ENCODE measurements at regions not wholly inside any gene's neighbourhood (a gene's known extent, or its start where the extent isn't known, plus 50 kb on each side); places are given as distances from the start of the nearest gene placed in this dataset.

- no peak for DNase-seq (ENCODE audit: low read depth in 2 of 2)
These were observed 716.7 kb downstream of the DIAPH3 start for GRCh38 chr13:59447031-59447430.

GRCh38 chr13:59447846-59448620 lies 715.7 kb downstream of the DIAPH3 start:
- no peak for DNase-seq (ENCODE audit: low read depth in 2 of 2)

- no peak for DNase-seq (ENCODE audit: low read depth in 2 of 2)
These were observed 714.0 kb downstream of the DIAPH3 start for GRCh38 chr13:59449750-59450149.

- no peak for DNase-seq (ENCODE audit: low read depth in 2 of 2)
These were observed 713.5 kb downstream of the DIAPH3 start for GRCh38 chr13:59450229-59450628.

GRCh38 chr13:59451236-59451635 lies 712.5 kb downstream of the DIAPH3 start:
- no peak for DNase-seq (ENCODE audit: low read depth in 2 of 2)

GRCh38 chr13:59452189-59452890 lies 711.4 kb downstream of the DIAPH3 start:
- no peak for DNase-seq (ENCODE audit: low read depth in 2 of 2)

GRCh38 chr13:59458908-59459579 lies 704.7 kb downstream of the DIAPH3 start:
- no peak for DNase-seq (ENCODE audit: low read depth in 2 of 2)

GRCh38 chr13:59459972-59460371 lies 703.8 kb downstream of the DIAPH3 start:
- no peak for DNase-seq (ENCODE audit: low read depth in 2 of 2)

- no peak for DNase-seq (ENCODE audit: low read depth in 2 of 2)
These were observed 702.3 kb downstream of the DIAPH3 start for GRCh38 chr13:59461411-59461810.

DNA sequence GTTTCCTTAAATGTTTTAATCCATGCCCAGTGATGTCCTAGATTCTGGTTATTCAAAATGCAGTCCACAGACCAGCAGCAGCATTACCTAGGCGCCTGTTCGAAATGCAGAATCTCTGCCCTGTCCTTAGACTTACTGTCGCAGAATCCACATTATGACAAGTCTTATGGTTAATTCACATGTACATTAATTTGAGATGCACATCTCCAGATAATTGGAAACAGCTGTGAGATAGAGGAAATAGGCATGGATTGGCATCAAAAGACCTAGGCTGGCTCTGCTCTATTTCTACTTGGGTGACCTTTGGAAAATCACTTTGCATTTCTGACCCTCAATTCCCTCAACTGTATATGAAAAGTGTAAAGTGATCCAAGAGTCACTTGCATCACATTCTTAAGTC lies 700.7 kb downstream of the DIAPH3 start:
- DNase-seq (ENCODE audit: low read depth in 2 of 2): no peak

DNA sequence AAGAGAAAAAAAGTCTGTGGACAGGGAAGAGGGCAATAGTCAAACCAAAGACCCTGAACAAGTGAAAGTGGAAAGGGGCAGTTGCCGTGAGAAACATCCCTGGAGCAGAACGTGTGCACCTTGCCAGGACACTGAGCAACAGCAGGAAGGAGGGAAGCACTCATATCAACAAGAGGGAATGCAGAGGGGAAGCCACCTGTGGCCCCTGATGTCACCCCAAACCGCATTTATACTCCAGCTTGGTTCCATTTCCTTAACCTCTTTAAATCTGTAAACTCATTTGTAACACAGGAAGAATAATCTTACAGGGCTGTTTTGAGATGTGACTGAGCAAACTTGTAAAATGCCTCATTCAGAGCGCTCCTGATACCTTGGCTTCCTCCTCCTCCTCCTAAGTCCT lies 698.8 kb downstream of the DIAPH3 start:
- no peak for DNase-seq (ENCODE audit: low read depth in 2 of 2)

GRCh38 chr13:59468396-59468795 lies 695.3 kb downstream of the DIAPH3 start:
- DNase-seq (ENCODE audit: low read depth in 2 of 2): no peak

- DNase-seq (ENCODE audit: low read depth in 2 of 2): no peak
These were observed 692.6 kb downstream of the DIAPH3 start for GRCh38 chr13:59471106-59471505.

DNA sequence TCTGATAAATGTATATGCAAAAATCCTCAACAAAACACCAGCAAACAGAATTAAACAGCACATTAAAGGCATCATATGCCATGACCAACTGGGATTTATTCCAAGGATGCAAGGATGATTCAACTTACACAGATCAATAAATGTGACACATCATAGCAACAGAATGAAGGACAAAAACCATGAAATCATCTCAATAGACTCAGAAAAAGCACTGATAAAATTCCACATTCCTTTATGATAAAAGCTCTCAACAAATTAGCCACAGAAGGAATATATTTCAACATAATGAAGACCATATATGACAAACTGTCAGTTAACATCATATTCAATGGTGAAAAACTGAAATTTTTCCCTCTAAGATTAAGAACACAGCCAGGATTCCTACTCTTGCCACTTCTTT lies 691.6 kb downstream of the DIAPH3 start:
- DNase-seq (ENCODE audit: low read depth in 2 of 2): no peak

DNA sequence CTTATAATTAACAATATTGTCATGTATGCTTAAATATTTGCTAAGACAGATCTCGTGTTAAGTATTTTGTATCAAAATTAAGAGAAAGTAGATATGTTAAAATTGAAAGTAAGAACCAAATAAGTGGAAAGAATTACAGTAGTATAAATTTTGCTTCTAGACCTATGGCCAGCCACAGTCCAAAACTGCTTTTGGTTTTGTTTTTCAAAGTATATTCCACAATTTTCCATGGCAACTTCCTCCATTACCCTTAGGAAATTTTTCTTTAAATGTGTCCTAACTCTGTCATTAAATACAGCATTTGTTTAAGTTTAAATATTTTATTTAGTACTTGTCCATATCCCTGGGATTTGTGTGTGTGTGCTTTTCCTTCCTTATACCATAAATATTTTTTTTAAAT lies 689.0 kb downstream of the DIAPH3 start:
- DNase-seq (ENCODE audit: low read depth in 2 of 2): no peak

- no peak for DNase-seq (ENCODE audit: low read depth in 2 of 2)
These were observed 687.8 kb downstream of the DIAPH3 start for GRCh38 chr13:59475911-59476310.

DNA sequence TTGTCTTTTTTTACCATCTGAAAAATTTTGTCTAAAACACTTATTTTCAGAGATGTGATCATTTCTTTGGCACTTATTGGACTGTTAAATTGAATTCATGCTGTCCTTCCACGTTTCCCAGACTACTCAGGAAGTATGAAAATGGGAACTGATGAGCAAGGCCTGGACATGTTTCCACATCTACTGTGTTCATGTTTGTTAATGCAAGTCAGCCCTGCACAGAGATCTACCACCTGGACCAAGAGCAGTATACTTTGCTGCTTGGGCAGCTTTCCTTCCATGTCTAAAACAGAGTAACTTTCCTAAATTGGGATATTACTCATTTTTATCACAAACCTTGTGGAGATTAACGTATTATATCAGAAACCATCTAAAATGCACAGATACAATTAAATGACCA lies 687.4 kb downstream of the DIAPH3 start:
- no peak for DNase-seq (ENCODE audit: low read depth in 2 of 2)

GRCh38 chr13:59477011-59477410 lies 686.7 kb downstream of the DIAPH3 start:
- no peak for DNase-seq (ENCODE audit: low read depth in 2 of 2)

DNA sequence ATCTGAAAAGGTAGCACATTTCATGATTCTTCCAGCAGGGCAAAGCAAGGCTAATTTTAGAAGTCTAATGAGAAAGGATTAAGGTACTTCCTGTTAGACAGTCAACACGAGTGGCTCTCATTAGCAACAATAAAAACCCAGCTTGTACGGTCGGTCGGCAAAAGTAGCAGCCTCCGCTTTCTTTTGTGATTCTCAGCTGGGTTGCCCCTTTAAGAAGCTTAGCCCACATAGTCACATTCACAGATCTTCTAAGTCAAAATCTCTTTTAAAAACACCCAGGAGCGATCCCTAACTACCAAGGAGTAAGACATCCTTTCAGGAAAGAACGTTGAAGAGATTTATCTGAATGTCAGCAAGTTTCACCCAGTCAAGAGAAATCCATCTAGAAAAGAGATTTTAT lies 684.8 kb downstream of the DIAPH3 start:
- no peak for DNase-seq (ENCODE audit: low read depth in 2 of 2)

GRCh38 chr13:59479629-59480028 lies 684.1 kb downstream of the DIAPH3 start:
- no peak for DNase-seq (ENCODE audit: low read depth in 2 of 2)

DNA sequence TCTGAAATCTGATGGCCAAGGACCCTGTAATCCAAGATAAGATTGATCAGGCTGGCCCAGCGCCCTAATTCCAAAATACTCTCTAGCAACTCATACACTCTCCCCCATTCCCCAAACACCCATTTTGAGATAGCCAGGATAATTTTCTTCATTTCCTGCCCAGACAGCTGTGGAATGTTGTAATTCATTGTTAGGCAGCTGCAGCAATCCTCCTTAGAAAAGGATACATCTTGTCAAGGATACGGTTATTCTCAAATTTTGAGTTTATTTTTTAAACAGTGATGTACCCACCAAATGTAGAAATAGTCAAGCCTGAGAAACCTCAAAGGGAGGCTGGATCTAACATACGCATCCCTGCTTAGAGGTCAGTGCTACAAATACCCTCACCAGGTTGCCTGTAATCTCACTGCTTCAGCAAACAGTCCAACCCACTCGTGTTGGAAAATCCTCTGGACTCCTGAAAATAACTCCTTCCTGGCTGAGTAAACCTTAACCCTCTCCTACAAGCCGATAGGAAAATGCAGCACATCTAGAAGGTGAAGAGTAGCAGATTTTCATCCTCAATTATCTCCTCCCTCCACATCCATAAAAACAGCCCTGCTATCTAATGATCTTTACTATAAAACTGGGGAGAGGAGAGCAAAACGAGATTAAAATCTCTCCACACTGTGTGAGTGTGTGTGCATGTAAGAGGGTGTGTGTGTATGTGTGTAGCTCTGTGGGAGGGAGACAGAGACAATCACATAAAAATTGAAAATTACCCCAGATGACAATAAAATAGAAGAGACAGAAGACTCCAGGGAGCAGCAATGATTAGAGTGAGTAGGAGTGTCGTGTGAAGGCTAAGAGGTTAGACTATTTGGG lies 683.1 kb downstream of the DIAPH3 start:
- no peak for DNase-seq (ENCODE audit: low read depth in 2 of 2)
